Breast epithelium (tissue), 3 donors: ENCODE measurements at regions not wholly inside any gene's neighbourhood (a gene's known extent, or its start where the extent isn't known, plus 50 kb on each side); places are given as distances from the start of the nearest gene placed in this dataset.

Experiments
- POLR2A ChIP-seq: fragments of 450-650 bp; IDR thresholded peaks from one replicate; pipeline ENCODE4 v1.6.1; 2016; ENCODE audit warnings: antibody characterized with exemption, mild to moderate bottlenecking, moderate library complexity
- TF ChIP-seq, protein P1 (sequence below), 3 donors: fragments of 450-650 bp; IDR thresholded peaks; one replicate each; pipeline ENCODE4 v1.5.1; 2016 to 2017; ENCODE audit warnings: antibody characterized with exemption in 3 of 3, mild to moderate bottlenecking in 3 of 3, moderate library complexity in 3 of 3

DNA sequence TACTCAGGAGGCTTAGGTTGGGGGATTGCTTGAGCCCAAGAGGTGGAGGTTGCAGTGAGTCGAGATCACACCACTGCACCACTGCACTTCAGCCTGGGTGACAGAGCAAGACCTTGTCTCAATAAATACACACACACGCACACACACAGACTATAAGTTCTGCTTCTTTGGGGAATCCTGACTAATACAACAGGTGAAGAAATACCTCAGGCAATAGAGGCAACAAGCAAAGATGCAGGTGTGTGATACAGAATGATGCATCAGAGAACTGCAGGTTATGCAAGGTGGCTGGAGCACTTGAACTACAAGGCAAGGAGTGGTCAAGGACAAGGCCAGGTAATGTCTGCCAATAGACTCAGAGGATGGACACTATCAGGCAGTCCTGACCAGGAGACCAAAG lies 117.6 kb upstream of the ZNF678 start:
- TF ChIP-seq POLR2A, result no peak
- TF ChIP-seq, protein P1, sequence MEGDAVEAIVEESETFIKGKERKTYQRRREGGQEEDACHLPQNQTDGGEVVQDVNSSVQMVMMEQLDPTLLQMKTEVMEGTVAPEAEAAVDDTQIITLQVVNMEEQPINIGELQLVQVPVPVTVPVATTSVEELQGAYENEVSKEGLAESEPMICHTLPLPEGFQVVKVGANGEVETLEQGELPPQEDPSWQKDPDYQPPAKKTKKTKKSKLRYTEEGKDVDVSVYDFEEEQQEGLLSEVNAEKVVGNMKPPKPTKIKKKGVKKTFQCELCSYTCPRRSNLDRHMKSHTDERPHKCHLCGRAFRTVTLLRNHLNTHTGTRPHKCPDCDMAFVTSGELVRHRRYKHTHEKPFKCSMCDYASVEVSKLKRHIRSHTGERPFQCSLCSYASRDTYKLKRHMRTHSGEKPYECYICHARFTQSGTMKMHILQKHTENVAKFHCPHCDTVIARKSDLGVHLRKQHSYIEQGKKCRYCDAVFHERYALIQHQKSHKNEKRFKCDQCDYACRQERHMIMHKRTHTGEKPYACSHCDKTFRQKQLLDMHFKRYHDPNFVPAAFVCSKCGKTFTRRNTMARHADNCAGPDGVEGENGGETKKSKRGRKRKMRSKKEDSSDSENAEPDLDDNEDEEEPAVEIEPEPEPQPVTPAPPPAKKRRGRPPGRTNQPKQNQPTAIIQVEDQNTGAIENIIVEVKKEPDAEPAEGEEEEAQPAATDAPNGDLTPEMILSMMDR (IDR thresholded peaks at IDR 0.05), result no peak
